Glutamatergic neuron (in vitro differentiated cells): ENCODE measurements at regions not wholly inside any gene's neighbourhood (a gene's known extent, or its start where the extent isn't known, plus 50 kb on each side); places are given as distances from the start of the nearest gene placed in this dataset.

Experiments used
- DNase-seq: peaks from one replicate; pipeline ENCODE4 v3.0.0; 2022
- H3K27ac Mint-ChIP-seq: one replicate; pipeline ENCODE4 v1.8.0; 2020; ENCODE audit warnings: mild to moderate bottlenecking, mixed read lengths, inconsistent platforms; ENCODE audit not compliant: unreplicated experiment
- H3K27me3 Mint-ChIP-seq: one replicate; pipeline ENCODE4 v1.8.0; 2020; ENCODE audit warnings: mild to moderate bottlenecking, moderate library complexity, mixed read lengths, inconsistent platforms; ENCODE audit not compliant: unreplicated experiment
- H3K36me3 Mint-ChIP-seq: one replicate; pipeline ENCODE4 v1.8.0; 2020; ENCODE audit warnings: mild to moderate bottlenecking, mixed read lengths, inconsistent platforms; ENCODE audit not compliant: unreplicated experiment
- H3K4me1 Mint-ChIP-seq: one replicate; pipeline ENCODE4 v1.8.0; 2020; ENCODE audit warnings: mild to moderate bottlenecking, low read depth, mixed read lengths, inconsistent platforms; ENCODE audit not compliant: unreplicated experiment
- H3K4me3 Mint-ChIP-seq: one replicate; pipeline ENCODE4 v1.8.0; 2020; ENCODE audit warnings: mild to moderate bottlenecking, mixed read lengths, inconsistent platforms; ENCODE audit not compliant: unreplicated experiment
- H3K9me3 Mint-ChIP-seq: one replicate; pipeline ENCODE4 v1.8.0; 2020; ENCODE audit warnings: mild to moderate bottlenecking, moderate library complexity, mixed read lengths, inconsistent platforms; ENCODE audit not compliant: unreplicated experiment
- TF ChIP-seq, protein P1 (sequence below): fragments of 200-600 bp; sonication (generic); IDR thresholded peaks from one replicate; pipeline ENCODE4 v1.5.0; 2021; ENCODE audit not compliant: partially characterized antibody, unreplicated experiment

DNA sequence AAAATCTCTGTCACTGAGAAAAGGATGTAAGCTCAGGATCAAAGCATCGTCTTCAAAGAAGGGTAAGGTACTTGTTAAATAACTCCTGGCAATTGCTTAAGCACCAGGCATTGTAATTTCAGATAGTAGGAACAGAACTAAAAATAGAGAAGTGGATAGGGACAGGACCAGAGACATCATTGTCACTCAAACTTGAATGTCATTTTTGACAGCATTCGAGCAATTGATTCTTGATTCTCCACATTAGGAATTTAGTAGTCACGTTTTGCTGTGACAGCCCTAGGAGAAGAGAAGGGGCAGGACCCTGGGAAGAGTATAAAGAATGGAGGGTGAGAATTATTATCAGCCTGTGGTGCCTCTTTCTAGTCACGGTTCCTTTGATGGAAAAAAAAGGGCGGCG lies 50.1 kb upstream of the BACH2 start:
- Mint-ChIP-seq H3K9me3 (no peaks in the 10 kb centered on the region), H3K4me3 (no peak overlapping the region), H3K27ac (no peak overlapping the region), H3K4me1 (peaks cover 4% of the 10 kb centered on the region), H3K27me3 (no peaks in the 10 kb centered on the region), H3K36me3 (no peaks in the 10 kb centered on the region)
- TF ChIP-seq, protein P1, sequence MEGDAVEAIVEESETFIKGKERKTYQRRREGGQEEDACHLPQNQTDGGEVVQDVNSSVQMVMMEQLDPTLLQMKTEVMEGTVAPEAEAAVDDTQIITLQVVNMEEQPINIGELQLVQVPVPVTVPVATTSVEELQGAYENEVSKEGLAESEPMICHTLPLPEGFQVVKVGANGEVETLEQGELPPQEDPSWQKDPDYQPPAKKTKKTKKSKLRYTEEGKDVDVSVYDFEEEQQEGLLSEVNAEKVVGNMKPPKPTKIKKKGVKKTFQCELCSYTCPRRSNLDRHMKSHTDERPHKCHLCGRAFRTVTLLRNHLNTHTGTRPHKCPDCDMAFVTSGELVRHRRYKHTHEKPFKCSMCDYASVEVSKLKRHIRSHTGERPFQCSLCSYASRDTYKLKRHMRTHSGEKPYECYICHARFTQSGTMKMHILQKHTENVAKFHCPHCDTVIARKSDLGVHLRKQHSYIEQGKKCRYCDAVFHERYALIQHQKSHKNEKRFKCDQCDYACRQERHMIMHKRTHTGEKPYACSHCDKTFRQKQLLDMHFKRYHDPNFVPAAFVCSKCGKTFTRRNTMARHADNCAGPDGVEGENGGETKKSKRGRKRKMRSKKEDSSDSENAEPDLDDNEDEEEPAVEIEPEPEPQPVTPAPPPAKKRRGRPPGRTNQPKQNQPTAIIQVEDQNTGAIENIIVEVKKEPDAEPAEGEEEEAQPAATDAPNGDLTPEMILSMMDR: no peak
- no peak for DNase-seq
